Type B pancreatic cell (in vitro differentiated cells): ENCODE measurements at regions not wholly inside any gene's neighbourhood (a gene's known extent, or its start where the extent isn't known, plus 50 kb on each side); places are given as distances from the start of the nearest gene placed in this dataset.

Source experiments
- DNase-seq: peaks from one replicate; pipeline ENCODE4 v3.0.0; 2021; ENCODE audit warnings: mixed read lengths; ENCODE audit not compliant: unreplicated experiment; ENCODE audit errors: extremely low spot score
- H3K27ac Mint-ChIP-seq: 2 replicates; pipeline ENCODE4 v1.8.0; 2021; ENCODE audit warnings: mild to moderate bottlenecking, mixed read lengths
- H3K27me3 Mint-ChIP-seq: 2 replicates; pipeline ENCODE4 v1.8.0; 2021; ENCODE audit warnings: mixed read lengths
- H3K36me3 Mint-ChIP-seq: 2 replicates; pipeline ENCODE4 v1.8.0; 2021; ENCODE audit warnings: mixed read lengths
- H3K4me1 Mint-ChIP-seq: one replicate; pipeline ENCODE4 v1.8.0; 2021; ENCODE audit warnings: mixed read lengths; ENCODE audit not compliant: unreplicated experiment
- H3K4me3 Mint-ChIP-seq: 2 replicates; pipeline ENCODE4 v1.8.0; 2021; ENCODE audit warnings: mild to moderate bottlenecking, mixed read lengths
- H3K9me3 Mint-ChIP-seq: 2 replicates; pipeline ENCODE4 v1.8.0; 2021; ENCODE audit warnings: mixed read lengths
- CTCF ChIP-seq: fragments of 200-600 bp; sonication (generic); conservative IDR thresholded peaks from 2 replicates; pipeline ENCODE4 v1.5.0; 2021; ENCODE audit warnings: antibody characterized with exemption, mild to moderate bottlenecking

GRCh38 chr19:28960586-28960985, 252.4 kb downstream of the UQCRFS1 start:
- H3K4me3 Mint-ChIP-seq: no peak overlapping the region
- H3K4me1 Mint-ChIP-seq: no peaks in the 10 kb centered on the region
- TF ChIP-seq CTCF: no peak
- no peak for DNase-seq
- H3K9me3 Mint-ChIP-seq: no peaks in the 10 kb centered on the region
- H3K27me3 Mint-ChIP-seq: no peaks in the 10 kb centered on the region
- H3K36me3 Mint-ChIP-seq: no peaks in the 10 kb centered on the region
- H3K27ac Mint-ChIP-seq: no peak overlapping the region

- Mint-ChIP-seq H3K9me3 (no peaks in the 10 kb centered on the region), H3K27ac (no peak overlapping the region), H3K36me3 (no peaks in the 10 kb centered on the region), H3K4me3 (no peak overlapping the region), H3K27me3 (no peaks in the 10 kb centered on the region), H3K4me1 (no peaks in the 10 kb centered on the region)
- DNase-seq: no peak
- no peak for TF ChIP-seq CTCF
Measured at GRCh38 chr19:28956961-28957360, 256.0 kb downstream of the UQCRFS1 start.

- Mint-ChIP-seq H3K4me1 (no peaks in the 10 kb centered on the region), H3K36me3 (no peaks in the 10 kb centered on the region), H3K9me3 (no peaks in the 10 kb centered on the region)
Measured at GRCh38 chr19:28956421-28956820, 256.5 kb downstream of the UQCRFS1 start.

GRCh38 chr19:28949535-28949934, 263.4 kb downstream of the UQCRFS1 start:
- DNase-seq: no peak
- H3K36me3 Mint-ChIP-seq: no peaks in the 10 kb centered on the region
- no peak overlapping the region for H3K27ac Mint-ChIP-seq
- TF ChIP-seq CTCF: no peak
- no peak overlapping the region for H3K4me3 Mint-ChIP-seq
- peaks cover 7% of the 10 kb centered on the region for H3K27me3 Mint-ChIP-seq
- peaks cover 5% of the 10 kb centered on the region for H3K4me1 Mint-ChIP-seq
- no peaks in the 10 kb centered on the region for H3K9me3 Mint-ChIP-seq

More at GRCh38 chr19:28956421-28956820, 256.5 kb downstream of the UQCRFS1 start:
- Mint-ChIP-seq H3K27ac (no peak overlapping the region), H3K4me3 (no peak overlapping the region), H3K27me3 (no peaks in the 10 kb centered on the region)
- no peak for DNase-seq
- TF ChIP-seq CTCF: no peak

- Mint-ChIP-seq H3K27me3 (peaks cover 7% of the 10 kb centered on the region), H3K4me3 (no peak overlapping the region), H3K27ac (no peak overlapping the region), H3K36me3 (no peaks in the 10 kb centered on the region), H3K9me3 (no peaks in the 10 kb centered on the region), H3K4me1 (peaks cover 5% of the 10 kb centered on the region)
- no peak for DNase-seq
- TF ChIP-seq CTCF: no peak
Measured at GRCh38 chr19:28949027-28949426, 263.9 kb downstream of the UQCRFS1 start.

GRCh38 chr19:28948566-28948965, 264.4 kb downstream of the UQCRFS1 start:
- no peak for DNase-seq
- no peaks in the 10 kb centered on the region for H3K36me3 Mint-ChIP-seq
- H3K27me3 Mint-ChIP-seq: peaks cover 7% of the 10 kb centered on the region
- H3K4me1 Mint-ChIP-seq: peaks cover 5% of the 10 kb centered on the region
- H3K27ac Mint-ChIP-seq: no peak overlapping the region
- TF ChIP-seq CTCF: no peak
- H3K4me3 Mint-ChIP-seq: no peak overlapping the region
- H3K9me3 Mint-ChIP-seq: no peaks in the 10 kb centered on the region
